ENCODE measurements at regions not wholly inside any gene's neighbourhood (a gene's known extent, or its start where the extent isn't known, plus 50 kb on each side); places are given as distances from the start of the nearest gene placed in this dataset.

- TF ChIP-seq CTCF (IDR thresholded peaks at IDR 0.05) (no peak), POLR2A (IDR thresholded peaks at IDR 0.05) (no peak)
These were observed 238.5 kb upstream of the IRX3 start for GRCh38 chr16:54525104-54525503.
